ENCODE measurements at regions not wholly inside any gene's neighbourhood (a gene's known extent, or its start where the extent isn't known, plus 50 kb on each side); places are given as distances from the start of the nearest gene placed in this dataset.

- no peaks in the 10 kb centered on the region for H3K4me1 ChIP-seq (ENCODE audit: control insufficient read depth in 1 of 2, insufficient read depth in 2 of 2, low read length in 2 of 2)
- ATAC-seq (ENCODE audit: low FRiP score) (no peak), DNase-seq (no peak)
- intact Hi-C loops (cut with DNase I) = no loop called here
- no peak overlapping the region for H3K27ac ChIP-seq (ENCODE audit: low read depth in 1 of 2, low read length in 2 of 2)
- no peaks in the 10 kb centered on the region for H3K27me3 ChIP-seq (ENCODE audit: control insufficient read depth in 1 of 2, insufficient read depth in 2 of 2, low read length in 1 of 2)
- no peaks in the 10 kb centered on the region for H3K36me3 ChIP-seq (ENCODE audit: control insufficient read depth in 1 of 2, insufficient read depth in 2 of 2, low read length in 1 of 2)
- 96 to 98% methylated on average over 1 of the region's 1 CpG for WGBS, 2 donors
- H3K9me3 ChIP-seq (ENCODE audit: control insufficient read depth, low read length) = no peaks in the 10 kb centered on the region
- no peak overlapping the region for H3K4me3 ChIP-seq (ENCODE audit: low read length in 2 of 2)
These were observed 117.2 kb upstream of the FLRT2 start for GRCh38 chr14:85412756-85413155.

DNA sequence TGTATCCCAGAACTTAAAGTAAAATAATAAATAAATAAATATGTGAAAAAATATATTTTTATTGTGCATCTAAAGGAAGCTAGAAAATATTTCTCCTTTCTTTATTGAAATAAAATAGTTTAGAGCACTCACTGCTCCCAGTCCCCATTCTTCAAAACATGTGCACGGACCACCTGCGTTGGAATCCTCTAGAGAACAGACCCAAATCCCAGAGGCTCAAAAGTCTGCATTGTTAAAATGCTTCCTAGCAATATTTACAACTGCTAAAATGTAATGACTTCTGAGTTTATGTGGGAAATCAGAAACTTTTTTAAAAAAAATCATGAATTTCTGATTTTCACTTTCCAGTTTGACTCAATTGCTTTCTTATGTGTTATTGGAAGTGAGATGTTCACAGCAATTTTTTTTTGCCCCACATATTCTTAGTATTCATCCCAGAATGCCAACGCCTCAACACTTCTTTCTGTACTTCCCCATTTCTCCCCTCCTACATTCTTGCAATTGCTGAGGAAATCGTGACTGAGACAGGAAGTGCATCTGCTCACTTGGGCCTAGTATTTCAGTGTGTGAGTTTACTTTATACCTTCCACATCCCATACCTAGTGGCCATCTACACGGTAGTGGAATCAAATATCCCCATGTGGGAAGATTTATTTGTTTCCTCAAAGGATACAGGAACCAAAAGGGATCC lies 116.0 kb upstream of the FLRT2 start:
- intact Hi-C loops (cut with DNase I) = no loop called here
- 80 to 87% methylated on average over 5 of the region's 5 CpGs for WGBS, 2 donors
- Histone ChIP-seq H3K27me3 (ENCODE audit: control insufficient read depth in 1 of 2, insufficient read depth in 2 of 2, low read length in 1 of 2) (no peaks in the 10 kb centered on the region), H3K4me3 (ENCODE audit: low read length in 2 of 2) (no peak overlapping the region), H3K4me1 (ENCODE audit: control insufficient read depth in 1 of 2, insufficient read depth in 2 of 2, low read length in 2 of 2) (no peaks in the 10 kb centered on the region), H3K9me3 (ENCODE audit: control insufficient read depth, low read length) (no peaks in the 10 kb centered on the region), H3K27ac (ENCODE audit: low read depth in 1 of 2, low read length in 2 of 2) (no peak overlapping the region), H3K36me3 (ENCODE audit: control insufficient read depth in 1 of 2, insufficient read depth in 2 of 2, low read length in 1 of 2) (no peaks in the 10 kb centered on the region)
- ATAC-seq (ENCODE audit: low FRiP score) (no peak), DNase-seq (no peak)

DNA sequence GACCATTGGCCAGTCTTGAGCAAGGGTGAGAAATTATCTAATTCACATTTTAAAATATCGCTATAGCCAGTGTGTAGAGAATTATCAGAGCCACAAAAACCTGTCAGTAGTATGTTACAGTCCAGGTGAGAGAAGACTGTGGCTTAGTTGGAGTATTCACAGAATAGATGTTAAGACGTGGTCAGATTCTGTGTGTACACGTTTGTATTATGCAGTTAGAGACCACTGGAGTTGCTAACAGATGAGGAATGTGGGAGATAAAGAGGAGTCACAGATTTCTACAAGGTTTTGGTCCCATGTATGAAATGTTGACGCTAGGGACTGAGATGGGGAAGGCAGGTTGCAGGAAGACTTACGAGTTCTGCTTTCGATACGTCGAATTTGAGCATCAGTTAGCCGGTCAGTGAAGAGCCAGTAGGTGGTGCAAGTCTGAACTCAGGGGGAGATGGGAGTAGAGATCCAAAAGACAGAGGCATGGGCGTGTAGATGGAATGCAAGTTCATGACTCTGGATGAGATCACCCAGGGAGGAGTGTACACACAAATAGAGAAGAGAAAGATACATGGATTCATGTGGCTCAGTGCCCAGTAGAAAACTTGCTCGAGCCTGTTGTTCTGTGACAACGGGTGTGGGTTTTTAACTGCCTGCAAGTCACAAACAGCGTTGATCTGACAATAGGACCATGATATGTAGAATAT lies 114.8 kb upstream of the FLRT2 start:
- DNase-seq (no peak), ATAC-seq (ENCODE audit: low FRiP score) (peak; percentile 90)
- Histone ChIP-seq H3K36me3 (ENCODE audit: control insufficient read depth in 1 of 2, insufficient read depth in 2 of 2, low read length in 1 of 2) (no peaks in the 10 kb centered on the region), H3K9me3 (ENCODE audit: control insufficient read depth, low read length) (no peaks in the 10 kb centered on the region), H3K4me1 (ENCODE audit: control insufficient read depth in 1 of 2, insufficient read depth in 2 of 2, low read length in 2 of 2) (no peaks in the 10 kb centered on the region), H3K27ac (ENCODE audit: low read depth in 1 of 2, low read length in 2 of 2) (no peak overlapping the region), H3K4me3 (ENCODE audit: low read length in 2 of 2) (no peak overlapping the region), H3K27me3 (ENCODE audit: control insufficient read depth in 1 of 2, insufficient read depth in 2 of 2, low read length in 1 of 2) (no peaks in the 10 kb centered on the region)
- 74 to 75% methylated on average over 13 of the region's 13 CpGs for WGBS, 2 donors
- intact Hi-C loops (cut with DNase I) = no loop called here

- DNase-seq (no peak), ATAC-seq (ENCODE audit: low FRiP score) (peak; percentile 37)
- intact Hi-C loops (cut with DNase I) = no loop called here
- Histone ChIP-seq H3K9me3 (ENCODE audit: control insufficient read depth, low read length) (no peaks in the 10 kb centered on the region), H3K27ac (ENCODE audit: low read depth in 1 of 2, low read length in 2 of 2) (no peak overlapping the region), H3K27me3 (ENCODE audit: control insufficient read depth in 1 of 2, insufficient read depth in 2 of 2, low read length in 1 of 2) (no peaks in the 10 kb centered on the region), H3K4me1 (ENCODE audit: control insufficient read depth in 1 of 2, insufficient read depth in 2 of 2, low read length in 2 of 2) (no peaks in the 10 kb centered on the region), H3K36me3 (ENCODE audit: control insufficient read depth in 1 of 2, insufficient read depth in 2 of 2, low read length in 1 of 2) (no peaks in the 10 kb centered on the region), H3K4me3 (ENCODE audit: low read length in 2 of 2) (no peak overlapping the region)
- WGBS, 2 donors = 36 to 39% methylated on average over 2 of the region's 2 CpGs
These were observed 113.2 kb upstream of the FLRT2 start for GRCh38 chr14:85416771-85417170.

DNA sequence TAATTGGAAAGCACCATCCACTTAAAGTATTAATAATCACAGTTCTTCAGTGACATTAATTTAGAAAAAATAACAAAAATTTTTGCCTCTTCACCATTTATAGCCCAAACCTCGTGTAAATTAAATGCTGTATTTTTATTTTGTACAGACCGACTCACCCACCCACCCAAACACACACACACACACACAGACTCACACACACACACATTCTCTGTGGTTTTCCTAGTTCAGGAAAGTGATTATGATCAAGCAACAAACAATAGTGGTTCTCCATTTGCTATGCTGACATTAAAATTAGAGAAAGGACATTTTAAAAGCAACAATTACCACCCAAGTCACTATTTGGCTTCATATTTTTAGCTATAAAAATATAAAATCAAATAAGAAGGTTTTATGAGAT lies 112.5 kb upstream of the FLRT2 start:
- ATAC-seq (ENCODE audit: low FRiP score) (no peak), DNase-seq (no peak)
- intact Hi-C loops (cut with DNase I) = no loop called here
- Histone ChIP-seq H3K36me3 (ENCODE audit: control insufficient read depth in 1 of 2, insufficient read depth in 2 of 2, low read length in 1 of 2) (no peaks in the 10 kb centered on the region), H3K4me3 (ENCODE audit: low read length in 2 of 2) (no peak overlapping the region), H3K27ac (ENCODE audit: low read depth in 1 of 2, low read length in 2 of 2) (no peak overlapping the region), H3K4me1 (ENCODE audit: control insufficient read depth in 1 of 2, insufficient read depth in 2 of 2, low read length in 2 of 2) (no peaks in the 10 kb centered on the region), H3K27me3 (ENCODE audit: control insufficient read depth in 1 of 2, insufficient read depth in 2 of 2, low read length in 1 of 2) (no peaks in the 10 kb centered on the region), H3K9me3 (ENCODE audit: control insufficient read depth, low read length) (no peaks in the 10 kb centered on the region)
- 77 to 85% methylated on average over 2 of the region's 2 CpGs for WGBS, 2 donors

- Histone ChIP-seq H3K27ac (ENCODE audit: low read depth in 1 of 2, low read length in 2 of 2) (no peak overlapping the region), H3K36me3 (ENCODE audit: control insufficient read depth in 1 of 2, insufficient read depth in 2 of 2, low read length in 1 of 2) (no peaks in the 10 kb centered on the region), H3K9me3 (ENCODE audit: control insufficient read depth, low read length) (no peaks in the 10 kb centered on the region), H3K4me1 (ENCODE audit: control insufficient read depth in 1 of 2, insufficient read depth in 2 of 2, low read length in 2 of 2) (no peaks in the 10 kb centered on the region), H3K27me3 (ENCODE audit: control insufficient read depth in 1 of 2, insufficient read depth in 2 of 2, low read length in 1 of 2) (no peaks in the 10 kb centered on the region), H3K4me3 (ENCODE audit: low read length in 2 of 2) (no peak overlapping the region)
- ATAC-seq (ENCODE audit: low FRiP score) (no peak), DNase-seq (no peak)
- intact Hi-C loops (cut with DNase I) = no loop called here
- WGBS, 2 donors = 89 to 93% methylated on average over 1 of the region's 1 CpG
These were observed 111.2 kb upstream of the FLRT2 start for GRCh38 chr14:85418721-85419120.

- H3K27ac ChIP-seq (ENCODE audit: low read depth in 1 of 2, low read length in 2 of 2) = no peak overlapping the region
- intact Hi-C loops (cut with DNase I) = no loop called here
- no peaks in the 10 kb centered on the region for H3K9me3 ChIP-seq (ENCODE audit: control insufficient read depth, low read length)
- H3K36me3 ChIP-seq (ENCODE audit: control insufficient read depth in 1 of 2, insufficient read depth in 2 of 2, low read length in 1 of 2) = no peaks in the 10 kb centered on the region
- WGBS, 2 donors = 83 to 96% methylated on average over 1 of the region's 1 CpG
- no peak overlapping the region for H3K4me3 ChIP-seq (ENCODE audit: low read length in 2 of 2)
- DNase-seq (no peak), ATAC-seq (ENCODE audit: low FRiP score) (no peak)
- peaks cover 0 to 2% of the 10 kb centered on the region in 2 donors for H3K4me1 ChIP-seq (ENCODE audit: control insufficient read depth in 1 of 2, insufficient read depth in 2 of 2, low read length in 2 of 2)
- no peaks in the 10 kb centered on the region for H3K27me3 ChIP-seq (ENCODE audit: control insufficient read depth in 1 of 2, insufficient read depth in 2 of 2, low read length in 1 of 2)
These were observed 109.7 kb upstream of the FLRT2 start for GRCh38 chr14:85420278-85420677.

- Histone ChIP-seq H3K4me3 (ENCODE audit: low read length in 2 of 2) (no peak overlapping the region), H3K27ac (ENCODE audit: low read depth in 1 of 2, low read length in 2 of 2) (no peak overlapping the region)
- no peak for ATAC-seq (ENCODE audit: low FRiP score)
These were observed 109.2 kb upstream of the FLRT2 start for GRCh38 chr14:85420707-85421106.

More at GRCh38 chr14:85420707-85421106, 109.2 kb upstream of the FLRT2 start:
- H3K27me3 ChIP-seq (ENCODE audit: control insufficient read depth in 1 of 2, insufficient read depth in 2 of 2, low read length in 1 of 2) = no peaks in the 10 kb centered on the region
- DNase-seq = no peak
- intact Hi-C loops (cut with DNase I) = no loop called here
- H3K36me3 ChIP-seq (ENCODE audit: control insufficient read depth in 1 of 2, insufficient read depth in 2 of 2, low read length in 1 of 2) = no peaks in the 10 kb centered on the region
- H3K9me3 ChIP-seq (ENCODE audit: control insufficient read depth, low read length) = no peaks in the 10 kb centered on the region
- peaks cover 2% of the 10 kb centered on the region in 2 donors for H3K4me1 ChIP-seq (ENCODE audit: control insufficient read depth in 1 of 2, insufficient read depth in 2 of 2, low read length in 2 of 2)
- 97 to 98% methylated on average over 5 of the region's 5 CpGs for WGBS, 2 donors

Measured in aorta (tissue), 5 donors.